ENCODE measurements at regions not wholly inside any gene's neighbourhood (a gene's known extent, or its start where the extent isn't known, plus 50 kb on each side); places are given as distances from the start of the nearest gene placed in this dataset.
"Not testable (repeated sequence)": the region's sequence is repeated elsewhere in the genome, so short reads cannot be mapped to it uniquely, and the experiment has no call there.

DNA sequence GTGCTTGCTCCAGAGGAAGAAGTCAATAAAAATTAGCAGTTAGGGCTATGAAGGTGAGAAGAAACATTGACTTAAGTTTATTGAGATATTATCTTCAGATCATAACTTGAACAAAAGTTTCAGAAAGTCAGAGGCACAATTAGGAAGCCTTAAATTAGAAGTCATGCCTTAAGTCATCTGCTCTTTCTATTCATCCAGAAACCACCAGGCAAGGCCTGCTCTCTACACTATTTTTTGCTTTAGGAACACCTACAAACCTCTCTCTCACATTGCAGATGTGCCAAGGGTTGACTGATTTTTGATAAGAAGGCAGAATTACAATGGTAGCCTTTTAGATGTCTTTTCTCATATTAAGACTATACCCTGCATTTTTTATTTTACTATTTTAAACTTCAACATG is 268.7 kb downstream of the SPRY2 start:
- TF ChIP-seq, protein P1, sequence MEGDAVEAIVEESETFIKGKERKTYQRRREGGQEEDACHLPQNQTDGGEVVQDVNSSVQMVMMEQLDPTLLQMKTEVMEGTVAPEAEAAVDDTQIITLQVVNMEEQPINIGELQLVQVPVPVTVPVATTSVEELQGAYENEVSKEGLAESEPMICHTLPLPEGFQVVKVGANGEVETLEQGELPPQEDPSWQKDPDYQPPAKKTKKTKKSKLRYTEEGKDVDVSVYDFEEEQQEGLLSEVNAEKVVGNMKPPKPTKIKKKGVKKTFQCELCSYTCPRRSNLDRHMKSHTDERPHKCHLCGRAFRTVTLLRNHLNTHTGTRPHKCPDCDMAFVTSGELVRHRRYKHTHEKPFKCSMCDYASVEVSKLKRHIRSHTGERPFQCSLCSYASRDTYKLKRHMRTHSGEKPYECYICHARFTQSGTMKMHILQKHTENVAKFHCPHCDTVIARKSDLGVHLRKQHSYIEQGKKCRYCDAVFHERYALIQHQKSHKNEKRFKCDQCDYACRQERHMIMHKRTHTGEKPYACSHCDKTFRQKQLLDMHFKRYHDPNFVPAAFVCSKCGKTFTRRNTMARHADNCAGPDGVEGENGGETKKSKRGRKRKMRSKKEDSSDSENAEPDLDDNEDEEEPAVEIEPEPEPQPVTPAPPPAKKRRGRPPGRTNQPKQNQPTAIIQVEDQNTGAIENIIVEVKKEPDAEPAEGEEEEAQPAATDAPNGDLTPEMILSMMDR (IDR thresholded peaks at IDR 0.05): no peak
- Mint-ChIP-seq H3K4me3 (no peak overlapping the region), H3K9me3 (no peaks in the 10 kb centered on the region), H3K27ac (no peak overlapping the region), H3K4me1 (no peaks in the 10 kb centered on the region), H3K27me3 (no peaks in the 10 kb centered on the region), H3K36me3 (ENCODE audit: low read depth) (no peaks in the 10 kb centered on the region)
- ChIA-PET POLR2A (no interaction called here), CTCF (no interaction called here)
- no peak for DNase-seq
- no peak for ATAC-seq (ENCODE audit: low read depth)
- intact Hi-C loops (cut with micrococcal nuclease): no loop called here

DNA sequence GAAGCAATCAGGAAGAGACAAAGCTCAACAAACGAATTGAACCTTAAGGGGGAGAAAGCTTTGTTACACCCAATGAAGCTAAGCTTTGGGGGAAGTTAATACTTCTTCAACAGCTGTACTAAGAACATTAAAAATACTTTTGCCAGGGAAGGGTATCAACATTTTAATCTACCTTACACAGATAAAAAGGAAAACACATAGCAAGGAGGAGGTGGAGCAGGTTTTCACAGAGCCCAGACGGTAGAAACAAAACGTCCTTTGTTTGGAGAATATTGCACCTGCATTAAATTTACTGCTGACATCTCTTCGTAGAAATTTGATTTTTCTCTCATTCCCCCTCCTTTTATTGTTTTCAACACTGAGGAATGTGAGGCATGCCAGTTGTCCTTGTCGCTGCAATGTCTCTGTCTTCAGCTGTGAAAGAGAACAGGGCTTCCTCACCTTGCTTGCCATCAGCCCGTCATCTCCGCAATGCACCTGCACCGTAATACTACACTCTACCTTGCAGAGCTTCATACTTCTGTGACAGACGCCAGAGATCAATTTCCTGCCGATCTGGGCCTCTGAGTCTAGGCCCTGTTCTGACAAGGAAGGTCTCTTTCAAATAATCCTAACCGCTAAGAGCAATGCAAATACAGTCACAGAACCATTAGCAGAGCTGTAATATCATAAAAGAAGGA is 270.8 kb downstream of the SPRY2 start:
- Mint-ChIP-seq H3K27ac (no peak overlapping the region), H3K9me3 (no peaks in the 10 kb centered on the region), H3K36me3 (ENCODE audit: low read depth) (no peaks in the 10 kb centered on the region), H3K4me1 (no peaks in the 10 kb centered on the region), H3K4me3 (no peak overlapping the region), H3K27me3 (no peaks in the 10 kb centered on the region)
- DNase-seq: no peak
- CTCF ChIA-PET: no interaction called here
- no peak for ATAC-seq (ENCODE audit: low read depth)
- TF ChIP-seq, protein P1 (IDR thresholded peaks at IDR 0.05): no peak
- POLR2A ChIA-PET: no interaction called here
- intact Hi-C loops (cut with micrococcal nuclease): no loop called here

DNA sequence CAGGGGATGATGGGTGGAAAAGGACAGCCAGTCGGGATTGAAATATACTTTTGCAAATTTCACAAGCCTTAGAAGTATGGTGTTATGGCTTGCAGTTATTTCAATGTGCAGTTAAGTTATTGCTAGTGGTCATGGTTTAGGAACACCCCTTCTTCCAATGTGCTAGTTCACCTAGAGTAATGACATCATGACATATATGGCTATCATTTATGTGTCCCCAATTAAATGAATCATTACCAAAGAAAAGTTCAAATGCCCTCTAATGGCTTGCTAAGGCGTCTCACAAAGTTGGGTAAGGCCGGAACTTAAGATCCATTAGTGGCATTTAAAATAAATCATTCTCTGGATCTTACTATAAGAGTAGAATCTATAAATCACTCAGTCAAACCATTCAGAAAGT is 271.6 kb downstream of the SPRY2 start:
- intact Hi-C loops (cut with micrococcal nuclease): no loop called here
- POLR2A ChIA-PET: no interaction called here
- H3K4me1 Mint-ChIP-seq: no peaks in the 10 kb centered on the region

DNA sequence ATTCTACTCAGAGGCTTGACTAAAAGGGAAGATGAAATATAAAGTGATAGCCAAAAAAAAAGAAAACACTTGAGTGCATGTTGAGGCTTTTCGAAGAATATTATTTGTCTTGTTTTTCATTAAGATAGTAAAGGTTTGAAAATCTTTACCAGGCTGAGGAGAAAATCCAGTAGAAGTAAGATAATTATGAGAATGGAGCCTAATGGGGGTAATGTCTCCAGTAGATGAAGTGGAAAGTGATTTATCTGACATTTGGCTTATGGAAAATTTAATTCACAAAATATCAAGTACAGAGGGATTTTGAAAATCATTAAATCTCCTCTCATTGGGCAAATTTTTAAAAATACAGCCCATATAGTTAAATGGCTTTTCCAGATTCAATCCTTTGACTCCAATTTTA is 274.9 kb downstream of the SPRY2 start:
- Mint-ChIP-seq H3K9me3 (no peaks in the 10 kb centered on the region), H3K36me3 (ENCODE audit: low read depth) (no peaks in the 10 kb centered on the region), H3K27me3 (no peaks in the 10 kb centered on the region), H3K27ac (no peak overlapping the region), H3K4me1 (no peaks in the 10 kb centered on the region), H3K4me3 (no peak overlapping the region)
- intact Hi-C loops (cut with micrococcal nuclease): no loop called here
- CTCF ChIA-PET: no interaction called here
- TF ChIP-seq, protein P1 (IDR thresholded peaks at IDR 0.05): no peak
- POLR2A ChIA-PET: no interaction called here
- no peak for DNase-seq
- no peak for ATAC-seq (ENCODE audit: low read depth)

More for the DNA sequence above, 271.6 kb downstream of the SPRY2 start:
- Mint-ChIP-seq H3K36me3 (ENCODE audit: low read depth) (no peaks in the 10 kb centered on the region), H3K27me3 (no peaks in the 10 kb centered on the region), H3K4me3 (no peak overlapping the region), H3K9me3 (no peaks in the 10 kb centered on the region), H3K27ac (no peak overlapping the region)
- DNase-seq (no peak), ATAC-seq (ENCODE audit: low read depth) (no peak)
- CTCF ChIA-PET: no interaction called here
- TF ChIP-seq, protein P1 (IDR thresholded peaks at IDR 0.05): no peak

DNA sequence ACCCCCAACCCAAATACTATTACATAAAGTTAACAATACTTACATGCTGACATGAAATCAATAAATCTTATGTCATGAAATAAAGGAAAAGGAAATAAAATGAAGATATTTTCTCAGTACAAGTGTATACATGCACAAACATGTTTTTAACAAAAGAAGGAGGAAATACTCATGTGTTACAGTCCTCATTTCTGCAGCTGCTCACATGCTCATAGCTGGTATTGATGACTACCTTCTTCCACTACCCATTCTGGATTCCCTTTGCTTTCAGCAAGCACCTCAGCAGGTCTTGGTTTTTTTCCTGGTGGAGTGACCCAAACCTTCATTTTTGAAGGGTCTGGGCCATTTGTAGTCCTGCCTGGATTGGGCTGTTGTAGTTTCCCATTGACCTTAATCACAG is 278.5 kb downstream of the SPRY2 start:
- H3K36me3 Mint-ChIP-seq (ENCODE audit: low read depth); H3K27ac Mint-ChIP-seq; DNase-seq; H3K27me3 Mint-ChIP-seq; H3K9me3 Mint-ChIP-seq; H3K4me1 Mint-ChIP-seq; ATAC-seq (ENCODE audit: low read depth); CTCF ChIA-PET; H3K4me3 Mint-ChIP-seq; intact Hi-C loops (cut with micrococcal nuclease); POLR2A ChIA-PET: not testable (repeated sequence)

DNA sequence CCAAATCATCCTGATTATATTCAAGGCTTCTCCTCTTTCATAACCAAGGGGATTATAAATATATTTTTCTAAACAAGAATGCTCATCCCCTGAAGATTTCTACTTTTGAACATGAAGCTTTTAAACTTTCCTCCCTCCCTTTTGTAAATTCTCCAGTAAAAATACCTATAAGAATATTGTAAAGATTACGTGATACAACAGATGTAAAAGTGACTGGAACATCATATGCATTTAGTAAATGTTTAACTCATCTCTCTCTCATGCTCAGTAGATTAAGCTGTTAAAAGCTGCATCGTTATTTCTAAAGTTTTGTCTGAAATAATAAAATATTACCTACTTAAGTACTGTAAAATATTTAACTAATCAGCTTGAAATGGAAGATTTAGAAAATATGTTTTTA is 281.1 kb downstream of the SPRY2 start:
- Mint-ChIP-seq H3K4me1 (no peaks in the 10 kb centered on the region), H3K9me3 (no peaks in the 10 kb centered on the region), H3K36me3 (ENCODE audit: low read depth) (no peaks in the 10 kb centered on the region), H3K27ac (no peak overlapping the region), H3K4me3 (no peak overlapping the region), H3K27me3 (no peaks in the 10 kb centered on the region)
- TF ChIP-seq, protein P1 (IDR thresholded peaks at IDR 0.05): no peak
- intact Hi-C loops (cut with micrococcal nuclease): no loop called here
- DNase-seq (no peak), ATAC-seq (ENCODE audit: low read depth) (no peak)
- ChIA-PET POLR2A (no interaction called here), CTCF (no interaction called here)
